ENCODE measurements at regions not wholly inside any gene's neighbourhood (a gene's known extent, or its start where the extent isn't known, plus 50 kb on each side); places are given as distances from the start of the nearest gene placed in this dataset.

DNA sequence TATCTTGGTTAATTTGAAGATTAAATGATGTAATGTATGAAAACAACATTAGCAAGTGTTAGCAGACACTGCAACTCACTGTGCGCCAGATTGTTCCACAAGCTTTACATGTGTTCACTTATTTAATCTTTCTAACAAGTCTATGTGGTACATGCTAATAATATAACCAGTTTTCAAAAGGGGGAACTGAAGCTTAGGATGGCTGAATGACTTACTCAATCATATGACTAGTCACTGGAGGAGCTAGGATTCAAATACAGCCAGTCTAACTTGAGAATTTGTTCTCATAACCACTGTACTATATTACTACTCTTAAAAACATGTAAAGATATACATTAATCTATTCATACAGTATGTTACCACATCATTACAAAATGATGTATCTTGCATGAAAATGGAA lies 60.5 kb upstream of the LRIG3 start:
- BruUV-seq (replicated peaks) = no TSS peak
- no peaks in the 10 kb centered on the region for H4K20me1 ChIP-seq (ENCODE audit: insufficient read depth)
- no peaks in the 10 kb centered on the region for H3K27me3 ChIP-seq (ENCODE audit: insufficient read depth, low read depth)
- no peak for DNase-seq
- no peaks in the 10 kb centered on the region for H3K4me1 ChIP-seq (replicated peaks; ENCODE audit: insufficient read depth)
- no peaks in the 10 kb centered on the region for H3F3A ChIP-seq (ENCODE audit: insufficient read depth, low read depth)
- H3K9me2 ChIP-seq (ENCODE audit: insufficient read depth) = no peaks in the 10 kb centered on the region
- ChIA-PET POLR2A (ENCODE audit: unreplicated experiment) (no interaction called here), CTCF (no interaction called here)
- no peak overlapping the region for H3K4me3 ChIP-seq
- intact Hi-C loops (cut with micrococcal nuclease; ENCODE audit: unreplicated experiment) = no loop called here
- no peak overlapping the region for H3K27ac ChIP-seq
- no peaks in the 10 kb centered on the region for H3K79me2 ChIP-seq (ENCODE audit: low read depth)
- TF ChIP-seq, protein P1, sequence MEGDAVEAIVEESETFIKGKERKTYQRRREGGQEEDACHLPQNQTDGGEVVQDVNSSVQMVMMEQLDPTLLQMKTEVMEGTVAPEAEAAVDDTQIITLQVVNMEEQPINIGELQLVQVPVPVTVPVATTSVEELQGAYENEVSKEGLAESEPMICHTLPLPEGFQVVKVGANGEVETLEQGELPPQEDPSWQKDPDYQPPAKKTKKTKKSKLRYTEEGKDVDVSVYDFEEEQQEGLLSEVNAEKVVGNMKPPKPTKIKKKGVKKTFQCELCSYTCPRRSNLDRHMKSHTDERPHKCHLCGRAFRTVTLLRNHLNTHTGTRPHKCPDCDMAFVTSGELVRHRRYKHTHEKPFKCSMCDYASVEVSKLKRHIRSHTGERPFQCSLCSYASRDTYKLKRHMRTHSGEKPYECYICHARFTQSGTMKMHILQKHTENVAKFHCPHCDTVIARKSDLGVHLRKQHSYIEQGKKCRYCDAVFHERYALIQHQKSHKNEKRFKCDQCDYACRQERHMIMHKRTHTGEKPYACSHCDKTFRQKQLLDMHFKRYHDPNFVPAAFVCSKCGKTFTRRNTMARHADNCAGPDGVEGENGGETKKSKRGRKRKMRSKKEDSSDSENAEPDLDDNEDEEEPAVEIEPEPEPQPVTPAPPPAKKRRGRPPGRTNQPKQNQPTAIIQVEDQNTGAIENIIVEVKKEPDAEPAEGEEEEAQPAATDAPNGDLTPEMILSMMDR (conservative IDR thresholded peaks at IDR 0.05) = no peak
- TF ChIP-seq EZH2 (IDR thresholded peaks at IDR 0.05; ENCODE audit: low read depth) = no peak
- 0 out of 2 replicates have a peak, but pooled peaks cover 3% of the 10 kb centered on the region for H3K9me3 ChIP-seq (ENCODE audit: insufficient read depth, low read depth)
- no peak overlapping the region for H2AFZ ChIP-seq
- H3K4me2 ChIP-seq = no peak overlapping the region
- no peaks in the 10 kb centered on the region for H3K36me3 ChIP-seq (ENCODE audit: low read depth)

DNA sequence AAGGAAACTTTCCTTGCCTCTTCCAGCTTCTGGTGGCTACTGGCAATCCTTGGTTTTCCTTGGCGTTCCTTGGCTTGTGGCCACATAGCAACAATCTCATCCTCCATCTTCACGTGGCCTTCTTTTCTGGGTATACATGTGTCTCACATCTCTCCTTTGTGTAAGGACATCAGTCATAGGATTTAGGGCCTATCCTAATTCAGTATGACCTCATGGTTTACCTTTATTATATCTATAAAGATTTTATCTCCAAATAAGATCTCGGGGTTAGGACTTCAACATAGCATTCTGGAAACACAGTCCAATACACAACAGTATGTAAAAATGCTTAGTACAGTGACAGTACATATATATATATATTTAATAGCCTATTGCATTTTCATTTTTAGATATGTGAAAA lies 58.4 kb upstream of the LRIG3 start:
- intact Hi-C loops (cut with micrococcal nuclease; ENCODE audit: unreplicated experiment) = no loop called here

GRCh38 chr12:58977476-58977875 lies 57.2 kb upstream of the LRIG3 start:
- POLR2A ChIA-PET (ENCODE audit: unreplicated experiment) = no interaction called here
- CTCF ChIA-PET = no interaction called here

More for the DNA sequence above, 58.4 kb upstream of the LRIG3 start:
- Histone ChIP-seq H3K36me3 (ENCODE audit: low read depth) (no peaks in the 10 kb centered on the region), H3K27me3 (ENCODE audit: insufficient read depth, low read depth) (no peaks in the 10 kb centered on the region), H3F3A (ENCODE audit: insufficient read depth, low read depth) (no peaks in the 10 kb centered on the region), H3K79me2 (ENCODE audit: low read depth) (no peaks in the 10 kb centered on the region), H3K4me1 (replicated peaks; ENCODE audit: insufficient read depth) (no peaks in the 10 kb centered on the region), H2AFZ (no peak overlapping the region), H3K4me3 (no peak overlapping the region), H4K20me1 (ENCODE audit: insufficient read depth) (no peaks in the 10 kb centered on the region), H3K9me3 (ENCODE audit: insufficient read depth, low read depth) (no peaks in the 10 kb centered on the region), H3K4me2 (no peak overlapping the region), H3K9me2 (ENCODE audit: insufficient read depth) (no peaks in the 10 kb centered on the region), H3K27ac (no peak overlapping the region)
- TF ChIP-seq EZH2 (IDR thresholded peaks at IDR 0.05; ENCODE audit: low read depth) = no peak
- TF ChIP-seq, protein P1 (conservative IDR thresholded peaks at IDR 0.05) = no peak
- ChIA-PET CTCF (interaction anchor here (0.7 kb wide), 1 partner anchor 56 kb away, joined by 4 read pairs; no protein-coding TSS in a partner anchor), POLR2A (ENCODE audit: unreplicated experiment) (no interaction called here)
- BruUV-seq (replicated peaks) = no TSS peak
- no peak for DNase-seq

More at GRCh38 chr12:58977476-58977875, 57.2 kb upstream of the LRIG3 start:
- no peaks in the 10 kb centered on the region for H3K9me2 ChIP-seq (ENCODE audit: insufficient read depth)
- no peak overlapping the region for H3K4me3 ChIP-seq
- no peaks in the 10 kb centered on the region for H3K36me3 ChIP-seq (ENCODE audit: low read depth)
- H4K20me1 ChIP-seq (ENCODE audit: insufficient read depth) = no peaks in the 10 kb centered on the region
- H3K79me2 ChIP-seq (ENCODE audit: low read depth) = no peaks in the 10 kb centered on the region
- H3K9me3 ChIP-seq (ENCODE audit: insufficient read depth, low read depth) = no peaks in the 10 kb centered on the region
- H2AFZ ChIP-seq = no peak overlapping the region
- H3K4me1 ChIP-seq (replicated peaks; ENCODE audit: insufficient read depth) = no peaks in the 10 kb centered on the region
- DNase-seq = no peak
- BruUV-seq (replicated peaks) = no TSS peak
- no peaks in the 10 kb centered on the region for H3F3A ChIP-seq (ENCODE audit: insufficient read depth, low read depth)
- intact Hi-C loops (cut with micrococcal nuclease; ENCODE audit: unreplicated experiment) = no loop called here
- H3K27me3 ChIP-seq (ENCODE audit: insufficient read depth, low read depth) = no peaks in the 10 kb centered on the region
- TF ChIP-seq EZH2 (IDR thresholded peaks at IDR 0.05; ENCODE audit: low read depth) = no peak
- TF ChIP-seq, protein P1 (conservative IDR thresholded peaks at IDR 0.05) = no peak
- no peak overlapping the region for H3K27ac ChIP-seq
- H3K4me2 ChIP-seq = no peak overlapping the region
